GM08714 (cell line): ENCODE measurements at regions not wholly inside any gene's neighbourhood (a gene's known extent, or its start where the extent isn't known, plus 50 kb on each side); places are given as distances from the start of the nearest gene placed in this dataset.

Source experiments
- H3K4me3 ChIP-seq: fragments of 200-500 bp; sonication (Bioruptor generic); 2 replicates; pipeline ENCODE4 v1.5.1; 2014; ENCODE audit warnings: mild to moderate bottlenecking, low read length, inconsistent platforms
- ZNF274 ChIP-seq: IDR thresholded peaks from 2 replicates; pipeline ENCODE4 v1.6.1; 2012; ENCODE audit warnings: mild to moderate bottlenecking, low read depth, low read length

- no peak for TF ChIP-seq ZNF274
Observed at GRCh38 chr5:4703931-4704458, 436.1 kb upstream of the ADAMTS16 start.

GRCh38 chr5:4704951-4705350, 435.2 kb upstream of the ADAMTS16 start:
- H3K4me3 ChIP-seq: no peak overlapping the region
- no peak for TF ChIP-seq ZNF274

More at GRCh38 chr5:4703931-4704458, 436.1 kb upstream of the ADAMTS16 start:
- no peak overlapping the region for H3K4me3 ChIP-seq

GRCh38 chr5:4716781-4717180, 423.3 kb upstream of the ADAMTS16 start:
- no peak overlapping the region for H3K4me3 ChIP-seq
- TF ChIP-seq ZNF274: no peak

- no peak for TF ChIP-seq ZNF274
Observed at GRCh38 chr5:4717446-4717845, 422.7 kb upstream of the ADAMTS16 start.

GRCh38 chr5:4720831-4721230, 419.3 kb upstream of the ADAMTS16 start:
- no peak overlapping the region for H3K4me3 ChIP-seq
- no peak for TF ChIP-seq ZNF274

More at GRCh38 chr5:4717446-4717845, 422.7 kb upstream of the ADAMTS16 start:
- no peak overlapping the region for H3K4me3 ChIP-seq

- H3K4me3 ChIP-seq: no peak overlapping the region
Observed at GRCh38 chr5:4722886-4723285, 417.2 kb upstream of the ADAMTS16 start.

GRCh38 chr5:4725594-4725993, 414.5 kb upstream of the ADAMTS16 start:
- TF ChIP-seq ZNF274: no peak

More at GRCh38 chr5:4722886-4723285, 417.2 kb upstream of the ADAMTS16 start:
- no peak for TF ChIP-seq ZNF274

GRCh38 chr5:4730279-4730678, 409.9 kb upstream of the ADAMTS16 start:
- H3K4me3 ChIP-seq: no peak overlapping the region
- no peak for TF ChIP-seq ZNF274

More at GRCh38 chr5:4725594-4725993, 414.5 kb upstream of the ADAMTS16 start:
- H3K4me3 ChIP-seq: no peak overlapping the region

GRCh38 chr5:4734348-4734747, 405.8 kb upstream of the ADAMTS16 start:
- no peak for TF ChIP-seq ZNF274
- H3K4me3 ChIP-seq: no peak overlapping the region

- no peak overlapping the region for H3K4me3 ChIP-seq
- TF ChIP-seq ZNF274: no peak
Observed at GRCh38 chr5:4735261-4735660, 404.9 kb upstream of the ADAMTS16 start.

- H3K4me3 ChIP-seq: no peak overlapping the region
- TF ChIP-seq ZNF274: no peak
Observed at GRCh38 chr5:4737868-4738267, 402.3 kb upstream of the ADAMTS16 start.

GRCh38 chr5:4738298-4738697, 401.8 kb upstream of the ADAMTS16 start:
- no peak for TF ChIP-seq ZNF274
- no peak overlapping the region for H3K4me3 ChIP-seq

GRCh38 chr5:4740156-4740555, 400.0 kb upstream of the ADAMTS16 start:
- TF ChIP-seq ZNF274: no peak

GRCh38 chr5:4758550-4758949, 381.6 kb upstream of the ADAMTS16 start:
- H3K4me3 ChIP-seq: no peak overlapping the region
- TF ChIP-seq ZNF274: no peak

More at GRCh38 chr5:4740156-4740555, 400.0 kb upstream of the ADAMTS16 start:
- H3K4me3 ChIP-seq: no peak overlapping the region

- no peak overlapping the region for H3K4me3 ChIP-seq
- no peak for TF ChIP-seq ZNF274
Observed at GRCh38 chr5:4758996-4759395, 381.1 kb upstream of the ADAMTS16 start.

- no peak for TF ChIP-seq ZNF274
- H3K4me3 ChIP-seq: no peak overlapping the region
Observed at GRCh38 chr5:4762316-4762715, 377.8 kb upstream of the ADAMTS16 start.

- no peak overlapping the region for H3K4me3 ChIP-seq
- no peak for TF ChIP-seq ZNF274
Observed at GRCh38 chr5:4765411-4765810, 374.7 kb upstream of the ADAMTS16 start.
